Peyer's patch (tissue), 4 donors: ENCODE measurements at regions not wholly inside any gene's neighbourhood (a gene's known extent, or its start where the extent isn't known, plus 50 kb on each side); places are given as distances from the start of the nearest gene placed in this dataset.
"Not testable (repeated sequence)": the region's sequence is repeated elsewhere in the genome, so short reads cannot be mapped to it uniquely, and the experiment has no call there.

Experiments
- DNase-seq, 3 donors: peaks; one replicate each; pipeline ENCODE4 v3.0.0-alpha.2; 2017 to 2019
- H3K27ac ChIP-seq, 4 donors: fragments of 200-600 bp; sonication (generic); one replicate each; pipeline ENCODE4 v1.5.1; 2016 to 2019
- H3K27me3 ChIP-seq, 2 donors: fragments of 200-600 bp; sonication (generic); one replicate each; pipeline ENCODE4 v1.5.1; 2019
- H3K36me3 ChIP-seq, 3 donors: fragments of 200-600 bp; sonication (generic); one replicate each; pipeline ENCODE4 v1.5.1; 2016 to 2019
- H3K4me1 ChIP-seq, 4 donors: fragments of 200-600 bp; sonication (generic); one replicate each; pipeline ENCODE4 v1.5.1; 2016 to 2019
- H3K4me3 ChIP-seq, 4 donors: fragments of 200-600 bp; sonication (generic); 1 replicate in 3 of 4; 2 replicates in 1 of 4; pipeline ENCODE4 v1.5.1; 2016 to 2019; ENCODE audit warnings: mild to moderate bottlenecking in 1 of 4
- H3K9me3 ChIP-seq, 4 donors: fragments of 200-600 bp; sonication (generic); one replicate each; pipeline ENCODE4 v1.5.1; 2016 to 2019; ENCODE audit warnings: mild to moderate bottlenecking in 1 of 4
- POLR2A ChIP-seq, 2 donors: fragments of 450-650 bp; IDR thresholded peaks; one replicate each; pipeline ENCODE4 v1.5.1; 2017; ENCODE audit warnings: antibody characterized with exemption in 2 of 2, mild to moderate bottlenecking in 2 of 2, moderate library complexity in 2 of 2
- TF ChIP-seq, protein P1 (sequence below), 6 experiments: fragments of 450-650 bp in 4 of 6; fragments of 200-600 bp in 2 of 6; sonication (generic) in 1 of 6; IDR thresholded peaks; one replicate each; pipeline ENCODE4 v1.5.1; 2017 to 2019; ENCODE audit warnings: antibody characterized with exemption in 6 of 6, mild to moderate bottlenecking in 3 of 6, moderate library complexity in 1 of 6

GRCh38 chr5:145520335-145520734 lies 314.8 kb downstream of the PRELID2 start:
- no peaks in the 10 kb centered on the region for H3K4me1 ChIP-seq
- DNase-seq = no peak
- H3K9me3 ChIP-seq = peaks cover 0 to 8% (median 0%) of the 10 kb centered on the region in 4 donors
- no peaks in the 10 kb centered on the region for H3K36me3 ChIP-seq
- TF ChIP-seq POLR2A (IDR thresholded peaks at IDR 0.05) = no peak
- TF ChIP-seq, protein P1, sequence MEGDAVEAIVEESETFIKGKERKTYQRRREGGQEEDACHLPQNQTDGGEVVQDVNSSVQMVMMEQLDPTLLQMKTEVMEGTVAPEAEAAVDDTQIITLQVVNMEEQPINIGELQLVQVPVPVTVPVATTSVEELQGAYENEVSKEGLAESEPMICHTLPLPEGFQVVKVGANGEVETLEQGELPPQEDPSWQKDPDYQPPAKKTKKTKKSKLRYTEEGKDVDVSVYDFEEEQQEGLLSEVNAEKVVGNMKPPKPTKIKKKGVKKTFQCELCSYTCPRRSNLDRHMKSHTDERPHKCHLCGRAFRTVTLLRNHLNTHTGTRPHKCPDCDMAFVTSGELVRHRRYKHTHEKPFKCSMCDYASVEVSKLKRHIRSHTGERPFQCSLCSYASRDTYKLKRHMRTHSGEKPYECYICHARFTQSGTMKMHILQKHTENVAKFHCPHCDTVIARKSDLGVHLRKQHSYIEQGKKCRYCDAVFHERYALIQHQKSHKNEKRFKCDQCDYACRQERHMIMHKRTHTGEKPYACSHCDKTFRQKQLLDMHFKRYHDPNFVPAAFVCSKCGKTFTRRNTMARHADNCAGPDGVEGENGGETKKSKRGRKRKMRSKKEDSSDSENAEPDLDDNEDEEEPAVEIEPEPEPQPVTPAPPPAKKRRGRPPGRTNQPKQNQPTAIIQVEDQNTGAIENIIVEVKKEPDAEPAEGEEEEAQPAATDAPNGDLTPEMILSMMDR (IDR thresholded peaks at IDR 0.05) = no peak
- H3K4me3 ChIP-seq = no peak overlapping the region
- H3K27ac ChIP-seq = no peak overlapping the region
- H3K27me3 ChIP-seq = no peaks in the 10 kb centered on the region

- not testable (repeated sequence) for H3K4me3 ChIP-seq, DNase-seq, H3K4me1 ChIP-seq, H3K9me3 ChIP-seq, H3K27me3 ChIP-seq, H3K36me3 ChIP-seq, H3K27ac ChIP-seq
Observed at GRCh38 chr5:145517588-145517987, 317.6 kb downstream of the PRELID2 start.

DNA sequence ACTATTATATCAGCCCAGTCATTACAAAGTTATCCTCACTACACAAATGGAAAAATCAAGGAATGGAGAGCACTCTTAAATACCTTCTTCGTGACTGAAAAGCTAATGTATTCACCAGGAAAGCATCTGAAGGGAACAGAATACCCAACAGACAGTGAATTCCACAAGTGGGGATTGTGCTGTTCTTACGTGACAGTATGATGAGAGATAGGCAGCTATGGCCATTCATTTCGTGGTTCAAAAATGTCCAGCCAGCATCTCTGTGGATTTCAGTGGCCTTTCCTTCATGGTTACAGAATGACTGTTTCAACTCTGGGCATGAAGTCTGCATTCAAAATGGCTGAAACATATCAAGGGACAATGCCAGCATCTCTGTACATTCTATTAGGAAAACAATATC lies 323.8 kb downstream of the PRELID2 start:
- DNase-seq = no peak
- TF ChIP-seq, protein P1 (IDR thresholded peaks at IDR 0.05) = no peak
- TF ChIP-seq POLR2A (IDR thresholded peaks at IDR 0.05) = no peak
- Histone ChIP-seq H3K27ac (no peak overlapping the region), H3K36me3 (no peaks in the 10 kb centered on the region), H3K9me3 (no peaks in the 10 kb centered on the region), H3K4me3 (no peak overlapping the region), H3K4me1 (peaks cover 0 to 12% (median 0%) of the 10 kb centered on the region in 4 donors), H3K27me3 (no peaks in the 10 kb centered on the region)

GRCh38 chr5:145510769-145511168 lies 324.4 kb downstream of the PRELID2 start:
- H3K27me3 ChIP-seq = no peaks in the 10 kb centered on the region
- no peak overlapping the region for H3K27ac ChIP-seq
- no peak overlapping the region for H3K4me3 ChIP-seq
- H3K36me3 ChIP-seq = no peaks in the 10 kb centered on the region
- H3K4me1 ChIP-seq = peaks cover 0 to 12% (median 0%) of the 10 kb centered on the region in 4 donors
- TF ChIP-seq, protein P1 (IDR thresholded peaks at IDR 0.05) = no peak
- no peak for TF ChIP-seq POLR2A (IDR thresholded peaks at IDR 0.05)
- no peak for DNase-seq
- H3K9me3 ChIP-seq = no peaks in the 10 kb centered on the region

DNA sequence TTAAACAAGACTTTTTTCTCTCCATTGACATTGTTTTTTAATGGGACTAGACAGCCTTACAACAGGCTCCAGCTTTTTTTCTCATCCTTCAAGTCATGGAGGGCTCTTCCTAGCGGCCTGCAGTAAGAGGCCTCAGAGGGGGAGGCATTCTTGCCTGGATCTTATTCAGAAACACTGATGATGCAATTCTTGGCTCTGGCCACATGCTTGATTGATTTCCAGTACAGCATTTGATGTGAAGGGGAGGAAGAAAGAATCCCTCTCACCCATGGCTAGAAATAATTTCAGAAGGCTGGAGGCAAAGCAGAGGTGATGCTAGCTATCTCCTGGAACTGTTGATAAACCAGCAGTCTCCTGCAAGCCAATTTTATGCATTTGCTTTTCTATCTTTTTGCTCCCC lies 324.8 kb downstream of the PRELID2 start:
- no peak overlapping the region for H3K4me3 ChIP-seq
- no peak for TF ChIP-seq POLR2A (IDR thresholded peaks at IDR 0.05)
- TF ChIP-seq, protein P1 (IDR thresholded peaks at IDR 0.05) = no peak
- no peaks in the 10 kb centered on the region for H3K36me3 ChIP-seq
- H3K9me3 ChIP-seq = no peaks in the 10 kb centered on the region
- H3K4me1 ChIP-seq = peaks cover 0 to 12% (median 0%) of the 10 kb centered on the region in 4 donors
- peak overlapping the region in 2 of 4 donors; percentile 28 to 75 for H3K27ac ChIP-seq
- DNase-seq = no peak
- no peaks in the 10 kb centered on the region for H3K27me3 ChIP-seq

DNA sequence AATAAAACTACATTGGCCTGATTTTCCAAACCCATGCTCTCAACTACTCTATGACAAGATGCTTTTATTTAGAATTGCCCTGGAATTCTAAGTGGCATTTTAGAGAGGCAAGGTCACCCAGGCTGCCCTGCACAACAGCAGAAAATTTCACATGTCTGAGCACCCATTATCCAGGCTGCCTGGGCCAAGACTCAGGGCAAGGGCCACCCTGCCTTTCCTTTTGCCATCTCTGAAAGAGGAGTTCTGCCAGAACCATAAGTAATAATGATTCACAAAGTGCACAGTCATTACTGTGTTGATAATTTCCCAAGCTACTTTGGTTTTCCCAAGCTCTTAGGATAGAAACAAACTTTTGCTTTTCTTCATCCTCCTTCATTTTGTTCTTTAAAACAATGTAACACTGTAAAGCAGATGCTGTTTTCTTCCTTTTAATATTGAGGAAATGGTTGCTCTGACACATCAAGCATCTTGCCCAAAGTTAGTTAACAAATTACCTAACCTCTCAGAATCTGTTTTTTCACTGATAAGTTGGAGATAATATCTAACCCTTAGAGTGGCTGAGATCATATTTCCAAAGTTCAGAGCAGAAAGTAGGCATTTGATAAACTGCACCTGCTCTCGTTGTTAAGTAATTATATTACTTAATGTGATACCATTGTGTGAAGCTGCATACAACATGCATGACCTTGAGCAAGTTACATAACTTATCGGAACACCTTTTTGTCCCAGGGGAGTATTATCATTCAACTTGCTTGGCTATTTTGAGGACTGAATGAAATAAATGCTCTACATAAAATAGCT lies 325.6 kb downstream of the PRELID2 start:
- TF ChIP-seq POLR2A (IDR thresholded peaks at IDR 0.05) = no peak
- TF ChIP-seq, protein P1 (IDR thresholded peaks at IDR 0.05) = no peak
- Histone ChIP-seq H3K9me3 (no peaks in the 10 kb centered on the region), H3K27ac (peak overlapping the region in 2 of 4 donors; percentile 28 to 75), H3K4me3 (no peak overlapping the region), H3K27me3 (no peaks in the 10 kb centered on the region), H3K4me1 (peaks cover 0 to 12% (median 0%) of the 10 kb centered on the region in 4 donors), H3K36me3 (no peaks in the 10 kb centered on the region)
- no peak for DNase-seq
